Karpas-422 (cell line): ENCODE measurements at regions not wholly inside any gene's neighbourhood (a gene's known extent, or its start where the extent isn't known, plus 50 kb on each side); places are given as distances from the start of the nearest gene placed in this dataset.
A peak's percentile ranks its signal among the peaks of the same experiment; 100 is the strongest.

ENCODE experiments used
- DNase-seq: peaks from one replicate; pipeline ENCODE4 v3.0.0-alpha.2; 2015
- H2AFZ ChIP-seq: fragments of 200-600 bp; sonication (generic); 2 replicates; pipeline ENCODE4 v1.6.1; 2014; ENCODE audit warnings: antibody characterized with exemption, low read length, mixed read lengths
- H3K27ac ChIP-seq: fragments of 200-600 bp; sonication (generic); 2 replicates; pipeline ENCODE4 v1.5.1; 2014; ENCODE audit warnings: mild to moderate bottlenecking, low read length, moderate library complexity
- H3K27me3 ChIP-seq: fragments of 200-600 bp; sonication (generic); 2 replicates; pipeline ENCODE4 v1.6.1; 2014; ENCODE audit warnings: low read length, mixed read lengths
- H3K36me3 ChIP-seq: fragments of 200-600 bp; sonication (generic); 2 replicates; pipeline ENCODE4 v1.6.1; 2014; ENCODE audit warnings: low read length, mixed read lengths; ENCODE audit not compliant: insufficient read depth
- H3K4me1 ChIP-seq: fragments of 200-600 bp; sonication (generic); 2 replicates; pipeline ENCODE4 v1.6.1; 2014; ENCODE audit warnings: mild to moderate bottlenecking, low read length, mixed read lengths
- H3K4me2 ChIP-seq: fragments of 200-600 bp; sonication (generic); 2 replicates; pipeline ENCODE4 v1.6.1; 2014; ENCODE audit warnings: low read length, low read depth, mild to moderate bottlenecking; ENCODE audit not compliant: poor library complexity, severe bottlenecking
- H3K4me3 ChIP-seq: fragments of 200-600 bp; sonication (generic); 2 replicates; pipeline ENCODE4 v1.5.1; 2014; ENCODE audit warnings: mild to moderate bottlenecking, antibody characterized with exemption, low read length, mixed read lengths
- H3K79me2 ChIP-seq: fragments of 200-600 bp; sonication (generic); 2 replicates; pipeline ENCODE4 v1.6.1; 2014; ENCODE audit warnings: mild to moderate bottlenecking, low read length, mixed read lengths
- H3K9ac ChIP-seq: fragments of 200-600 bp; sonication (generic); 2 replicates; pipeline ENCODE4 v1.6.0; 2014; ENCODE audit warnings: low read length
- H3K9me2 ChIP-seq: fragments of 200-600 bp; sonication (generic), shearing (Covaris generic); replicated peaks from 2 replicates; pipeline ENCODE4 v1.6.0; 2014; ENCODE audit warnings: mild to moderate bottlenecking, low read length, moderate library complexity; ENCODE audit not compliant: insufficient read depth
- H3K9me3 ChIP-seq: fragments of 300-700, 200-600 bp; sonication (generic); 2 replicates; pipeline ENCODE4 v1.6.1; 2014; ENCODE audit warnings: low read length, mixed read lengths
- H4K20me1 ChIP-seq: fragments of 200-600 bp; sonication (generic); 2 replicates; pipeline ENCODE4 v1.6.1; 2014; ENCODE audit warnings: mild to moderate bottlenecking, antibody characterized with exemption, low read length, low read depth; ENCODE audit not compliant: insufficient read depth

GRCh38 chr7:106783286-106783685 lies 81.8 kb upstream of the PIK3CG start:
- Histone ChIP-seq H3K9me3 (no peaks in the 10 kb centered on the region), H3K9ac (no peak overlapping the region)

GRCh38 chr7:106788637-106789036 lies 76.4 kb upstream of the PIK3CG start:
- no peak for DNase-seq
- Histone ChIP-seq H3K4me1 (no peaks in the 10 kb centered on the region), H3K79me2 (no peaks in the 10 kb centered on the region)

More at GRCh38 chr7:106783286-106783685, 81.8 kb upstream of the PIK3CG start:
- no peaks in the 10 kb centered on the region for H3K9me2 ChIP-seq
- H3K27me3 ChIP-seq: no peaks in the 10 kb centered on the region
- no peak overlapping the region for H3K27ac ChIP-seq
- no peak overlapping the region for H3K4me2 ChIP-seq
- no peaks in the 10 kb centered on the region for H3K4me1 ChIP-seq
- H3K4me3 ChIP-seq: no peak overlapping the region
- no peaks in the 10 kb centered on the region for H3K79me2 ChIP-seq
- no peaks in the 10 kb centered on the region for H3K36me3 ChIP-seq
- H2AFZ ChIP-seq: no peak overlapping the region
- no peak for DNase-seq
- no peaks in the 10 kb centered on the region for H4K20me1 ChIP-seq

GRCh38 chr7:106791526-106791925 lies 73.6 kb upstream of the PIK3CG start:
- no peak for DNase-seq
- H3K9ac ChIP-seq: no peak overlapping the region

More at GRCh38 chr7:106788637-106789036, 76.4 kb upstream of the PIK3CG start:
- no peak overlapping the region for H3K4me3 ChIP-seq
- H3K4me2 ChIP-seq: no peak overlapping the region
- H2AFZ ChIP-seq: no peak overlapping the region
- H4K20me1 ChIP-seq: no peaks in the 10 kb centered on the region
- no peaks in the 10 kb centered on the region for H3K9me2 ChIP-seq
- no peaks in the 10 kb centered on the region for H3K9me3 ChIP-seq
- H3K36me3 ChIP-seq: no peaks in the 10 kb centered on the region
- no peak overlapping the region for H3K27ac ChIP-seq
- no peaks in the 10 kb centered on the region for H3K27me3 ChIP-seq
- no peak overlapping the region for H3K9ac ChIP-seq

DNA sequence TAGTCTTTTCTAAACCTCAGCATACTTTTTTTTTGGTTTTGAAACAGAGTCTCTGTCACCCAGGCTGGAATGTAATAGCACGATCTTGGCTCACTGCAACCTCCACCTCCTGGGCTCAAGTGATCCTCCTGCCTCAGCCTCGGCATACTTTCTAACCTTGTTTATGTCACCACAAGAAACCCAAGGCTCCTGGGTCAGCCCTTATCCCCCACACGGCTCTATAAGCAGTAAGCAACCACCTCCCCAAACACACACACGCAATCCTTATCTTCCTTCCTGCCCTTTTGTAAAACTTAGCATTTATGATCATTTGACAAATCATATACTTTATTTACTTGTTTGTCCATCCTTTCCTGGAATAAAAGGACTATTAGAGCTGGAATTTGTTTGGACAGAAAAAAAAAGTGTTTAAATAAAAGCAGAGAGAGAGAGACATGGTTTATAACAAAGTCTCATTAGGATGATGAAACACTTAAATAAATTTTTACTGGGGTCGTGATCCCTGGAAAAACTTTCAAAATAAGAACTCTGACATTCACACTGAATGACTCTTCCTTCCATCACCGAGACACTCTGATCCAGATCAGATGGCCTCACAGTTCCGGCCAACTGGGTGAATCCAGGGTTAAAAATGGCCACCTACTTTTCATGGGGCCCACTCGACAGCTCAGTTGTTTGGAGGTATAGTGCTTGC lies 72.7 kb upstream of the PIK3CG start:
- no peaks in the 10 kb centered on the region for H3K27me3 ChIP-seq
- H3K79me2 ChIP-seq: no peaks in the 10 kb centered on the region
- H3K4me2 ChIP-seq: no peak overlapping the region
- no peak overlapping the region for H3K27ac ChIP-seq
- no peak overlapping the region for H3K9ac ChIP-seq
- no peaks in the 10 kb centered on the region for H3K36me3 ChIP-seq
- no peak for DNase-seq
- no peak overlapping the region for H2AFZ ChIP-seq
- H3K4me1 ChIP-seq: no peaks in the 10 kb centered on the region
- H3K9me2 ChIP-seq: no peaks in the 10 kb centered on the region
- no peaks in the 10 kb centered on the region for H4K20me1 ChIP-seq
- no peak overlapping the region for H3K4me3 ChIP-seq
- H3K9me3 ChIP-seq: no peaks in the 10 kb centered on the region

More at GRCh38 chr7:106791526-106791925, 73.6 kb upstream of the PIK3CG start:
- H3K27ac ChIP-seq: no peak overlapping the region
- H3K4me1 ChIP-seq: no peaks in the 10 kb centered on the region
- no peaks in the 10 kb centered on the region for H3K36me3 ChIP-seq
- H3K9me2 ChIP-seq: no peaks in the 10 kb centered on the region
- H4K20me1 ChIP-seq: no peaks in the 10 kb centered on the region
- no peaks in the 10 kb centered on the region for H3K9me3 ChIP-seq
- H3K4me2 ChIP-seq: no peak overlapping the region
- H3K79me2 ChIP-seq: no peaks in the 10 kb centered on the region
- H3K27me3 ChIP-seq: no peaks in the 10 kb centered on the region
- no peak overlapping the region for H3K4me3 ChIP-seq
- H2AFZ ChIP-seq: no peak overlapping the region

DNA sequence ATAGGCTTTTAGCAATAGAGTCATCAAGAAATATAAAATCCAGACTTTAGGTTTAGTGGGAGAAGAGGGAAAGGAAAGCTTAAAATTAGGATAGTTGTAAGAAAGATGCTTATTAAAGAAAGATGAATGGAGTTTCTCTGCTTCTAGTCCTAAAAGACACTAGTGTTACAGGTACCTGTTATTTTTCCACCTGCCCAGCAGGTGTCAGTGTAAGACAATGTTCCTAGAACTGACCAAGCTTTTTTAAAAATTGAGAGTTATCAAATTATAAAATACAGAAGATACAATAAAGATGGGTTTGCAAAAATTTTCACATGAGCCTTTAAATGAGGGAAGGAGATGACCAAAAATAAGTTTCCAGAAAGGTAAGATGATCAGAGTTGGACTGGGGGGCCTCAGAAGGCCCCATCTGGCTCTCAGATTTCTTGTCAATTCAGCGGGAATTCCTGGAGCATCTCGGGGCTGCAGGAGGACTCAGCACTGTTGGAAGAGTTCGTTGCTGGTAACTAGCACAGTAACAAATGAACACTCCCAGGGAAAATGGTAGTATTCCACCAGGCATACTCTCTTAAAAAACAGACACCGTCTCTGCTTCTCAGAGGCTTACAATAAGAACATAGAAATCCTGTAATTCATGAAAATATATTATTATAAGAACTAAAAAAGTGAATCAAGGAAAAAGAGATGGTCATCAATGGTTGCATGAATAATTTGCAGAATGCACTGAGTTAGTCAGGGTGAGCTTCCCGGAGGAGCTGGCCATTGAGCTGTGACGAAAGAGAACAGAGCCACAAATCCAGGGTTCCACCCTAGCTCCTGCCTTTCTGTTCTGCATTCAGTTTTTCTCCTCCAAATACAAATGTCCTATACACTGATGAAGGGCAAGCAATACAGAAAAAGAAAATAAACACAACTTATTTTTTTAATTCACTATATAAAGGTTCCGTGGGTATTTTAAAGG lies 71.8 kb upstream of the PIK3CG start:
- Histone ChIP-seq H2AFZ (no peak overlapping the region), H3K9me2 (no peaks in the 10 kb centered on the region), H3K4me1 (no peaks in the 10 kb centered on the region), H3K36me3 (no peaks in the 10 kb centered on the region), H4K20me1 (no peaks in the 10 kb centered on the region), H3K9me3 (no peaks in the 10 kb centered on the region), H3K27ac (no peak overlapping the region), H3K27me3 (no peaks in the 10 kb centered on the region), H3K4me3 (no peak overlapping the region), H3K79me2 (no peaks in the 10 kb centered on the region), H3K9ac (no peak overlapping the region), H3K4me2 (no peak overlapping the region)
- DNase-seq: peak; percentile 80

GRCh38 chr7:106794276-106795083 lies 70.6 kb upstream of the PIK3CG start:
- no peak overlapping the region for H2AFZ ChIP-seq
- no peaks in the 10 kb centered on the region for H3K36me3 ChIP-seq

GRCh38 chr7:106795084-106795876 lies 69.8 kb upstream of the PIK3CG start:
- no peak overlapping the region for H3K27ac ChIP-seq
- H3K4me2 ChIP-seq: no peak overlapping the region
- no peaks in the 10 kb centered on the region for H3K79me2 ChIP-seq
- DNase-seq: no peak
- no peaks in the 10 kb centered on the region for H3K4me1 ChIP-seq
- H3K4me3 ChIP-seq: no peak overlapping the region
- no peak overlapping the region for H2AFZ ChIP-seq
- H4K20me1 ChIP-seq: no peaks in the 10 kb centered on the region
- H3K9me3 ChIP-seq: no peaks in the 10 kb centered on the region
- no peak overlapping the region for H3K9ac ChIP-seq
- no peaks in the 10 kb centered on the region for H3K27me3 ChIP-seq
- H3K36me3 ChIP-seq: no peaks in the 10 kb centered on the region
- no peaks in the 10 kb centered on the region for H3K9me2 ChIP-seq

More at GRCh38 chr7:106794276-106795083, 70.6 kb upstream of the PIK3CG start:
- no peaks in the 10 kb centered on the region for H3K9me2 ChIP-seq
- no peaks in the 10 kb centered on the region for H3K4me1 ChIP-seq
- H3K27ac ChIP-seq: no peak overlapping the region
- no peak overlapping the region for H3K4me3 ChIP-seq
- no peaks in the 10 kb centered on the region for H3K27me3 ChIP-seq
- no peaks in the 10 kb centered on the region for H4K20me1 ChIP-seq
- no peaks in the 10 kb centered on the region for H3K9me3 ChIP-seq
- DNase-seq: no peak
- no peak overlapping the region for H3K4me2 ChIP-seq
- H3K79me2 ChIP-seq: no peaks in the 10 kb centered on the region
- H3K9ac ChIP-seq: no peak overlapping the region
